Endothelial cell (in vitro differentiated cells): ENCODE measurements at regions not wholly inside any gene's neighbourhood (a gene's known extent, or its start where the extent isn't known, plus 50 kb on each side); places are given as distances from the start of the nearest gene placed in this dataset.
A peak's percentile ranks its signal among the peaks of the same experiment; 100 is the strongest.

Experiments used
- DNase-seq: peaks from one replicate; pipeline ENCODE4 v3.0.0; 2021; ENCODE audit warnings: low spot score
- H3K27ac Mint-ChIP-seq: one replicate; pipeline ENCODE4 v1.8.0; 2021; ENCODE audit warnings: mixed read lengths, inconsistent platforms; ENCODE audit not compliant: unreplicated experiment
- H3K27me3 Mint-ChIP-seq: one replicate; pipeline ENCODE4 v1.8.0; 2021; ENCODE audit warnings: mild to moderate bottlenecking, moderate library complexity, mixed read lengths, inconsistent platforms; ENCODE audit not compliant: unreplicated experiment
- H3K36me3 Mint-ChIP-seq: one replicate; pipeline ENCODE4 v1.8.0; 2021; ENCODE audit warnings: mild to moderate bottlenecking, low read depth, mixed read lengths, inconsistent platforms; ENCODE audit not compliant: unreplicated experiment
- H3K4me1 Mint-ChIP-seq: one replicate; pipeline ENCODE4 v1.8.0; 2021; ENCODE audit warnings: mild to moderate bottlenecking, mixed read lengths, inconsistent platforms; ENCODE audit not compliant: unreplicated experiment
- H3K4me3 Mint-ChIP-seq: one replicate; pipeline ENCODE4 v1.8.0; 2021; ENCODE audit warnings: mild to moderate bottlenecking, mixed read lengths, inconsistent platforms; ENCODE audit not compliant: unreplicated experiment
- H3K9me3 Mint-ChIP-seq: one replicate; pipeline ENCODE4 v1.8.0; 2021; ENCODE audit warnings: mixed read lengths, inconsistent platforms; ENCODE audit not compliant: unreplicated experiment
- CTCF ChIP-seq: fragments of 200-600 bp; sonication (generic); IDR thresholded peaks from one replicate; pipeline ENCODE4 v1.5.0; 2021; ENCODE audit warnings: antibody characterized with exemption; ENCODE audit not compliant: unreplicated experiment

GRCh38 chr16:6644916-6645315, 687.7 kb upstream of the RBFOX1 start:
- Mint-ChIP-seq H3K27me3 (no peaks in the 10 kb centered on the region), H3K27ac (no peak overlapping the region), H3K4me3 (no peak overlapping the region), H3K9me3 (no peaks in the 10 kb centered on the region), H3K4me1 (no peaks in the 10 kb centered on the region), H3K36me3 (no peaks in the 10 kb centered on the region)
- TF ChIP-seq CTCF, result no peak
- DNase-seq, result no peak

- Mint-ChIP-seq H3K27ac (no peak overlapping the region), H3K9me3 (no peaks in the 10 kb centered on the region), H3K36me3 (no peaks in the 10 kb centered on the region), H3K4me3 (no peak overlapping the region), H3K4me1 (no peaks in the 10 kb centered on the region), H3K27me3 (no peaks in the 10 kb centered on the region)
- TF ChIP-seq CTCF, result peak; percentile 96
- DNase-seq, result peak; percentile 66
Measured at GRCh38 chr16:6643080-6643686, 689.5 kb upstream of the RBFOX1 start.

- Mint-ChIP-seq H3K27ac (no peak overlapping the region), H3K4me1 (no peaks in the 10 kb centered on the region)
- no peak for DNase-seq
Measured at GRCh38 chr16:6642271-6642670, 690.4 kb upstream of the RBFOX1 start.

GRCh38 chr16:6641091-6641490, 691.6 kb upstream of the RBFOX1 start:
- TF ChIP-seq CTCF, result no peak
- H3K4me1 Mint-ChIP-seq, result no peaks in the 10 kb centered on the region
- no peaks in the 10 kb centered on the region for H3K36me3 Mint-ChIP-seq
- H3K4me3 Mint-ChIP-seq, result no peak overlapping the region
- no peaks in the 10 kb centered on the region for H3K27me3 Mint-ChIP-seq
- H3K9me3 Mint-ChIP-seq, result no peaks in the 10 kb centered on the region
- no peak for DNase-seq
- H3K27ac Mint-ChIP-seq, result no peak overlapping the region

More at GRCh38 chr16:6642271-6642670, 690.4 kb upstream of the RBFOX1 start:
- no peaks in the 10 kb centered on the region for H3K9me3 Mint-ChIP-seq
- H3K27me3 Mint-ChIP-seq, result no peaks in the 10 kb centered on the region
- H3K4me3 Mint-ChIP-seq, result no peak overlapping the region
- TF ChIP-seq CTCF, result no peak
- no peaks in the 10 kb centered on the region for H3K36me3 Mint-ChIP-seq

- H3K9me3 Mint-ChIP-seq, result no peaks in the 10 kb centered on the region
- DNase-seq, result no peak
- no peaks in the 10 kb centered on the region for H3K27me3 Mint-ChIP-seq
- H3K36me3 Mint-ChIP-seq, result no peaks in the 10 kb centered on the region
- H3K4me3 Mint-ChIP-seq, result no peak overlapping the region
- H3K4me1 Mint-ChIP-seq, result no peaks in the 10 kb centered on the region
- H3K27ac Mint-ChIP-seq, result no peak overlapping the region
- TF ChIP-seq CTCF, result no peak
Measured at GRCh38 chr16:6636457-6636856, 696.2 kb upstream of the RBFOX1 start.
